Adrenal gland (tissue), 5 donors: ENCODE measurements at regions not wholly inside any gene's neighbourhood (a gene's known extent, or its start where the extent isn't known, plus 50 kb on each side); places are given as distances from the start of the nearest gene placed in this dataset.

Experiments
- CTCF ChIP-seq, 6 experiments: fragments of 450-650 bp in 4 of 6; fragments of 200-600 bp in 2 of 6; sonication (generic) in 1 of 6; IDR thresholded peaks; 1 replicate in 5 of 6; 2 replicates in 1 of 6; pipeline versions ENCODE4 v1.5.1 to v1.8.0; 2016 to 2021; ENCODE audit warnings: antibody characterized with exemption in 6 of 6, mild to moderate bottlenecking in 2 of 6, moderate library complexity in 1 of 6
- POLR2A ChIP-seq, 2 donors: fragments of 450-650 bp; IDR thresholded peaks; one replicate each; pipeline ENCODE4 v1.6.1; 2017; ENCODE audit warnings: antibody characterized with exemption in 2 of 2, mild to moderate bottlenecking in 2 of 2, moderate library complexity in 1 of 2
- donor health status: DM: no; HTN: no; CAD: no.

GRCh38 chr13:59476366-59476765 lies 687.4 kb downstream of the DIAPH3 start:
- TF ChIP-seq CTCF (IDR thresholded peaks at IDR 0.05) (no peak), POLR2A (IDR thresholded peaks at IDR 0.05) (no peak)
